Loucy (cell line): ENCODE measurements at regions not wholly inside any gene's neighbourhood (a gene's known extent, or its start where the extent isn't known, plus 50 kb on each side); places are given as distances from the start of the nearest gene placed in this dataset.

ENCODE experiments used
- EZH2phosphoT487 ChIP-seq: fragments of 200-600 bp; IDR thresholded peaks from 2 replicates; pipeline ENCODE4 v1.6.1; 2018; ENCODE audit warnings: antibody characterized with exemption, mild to moderate bottlenecking, moderate library complexity, borderline replicate concordance
- TF ChIP-seq, protein P1 (sequence below): fragments of 200-600 bp; sonication (generic); conservative IDR thresholded peaks from 2 replicates; pipeline ENCODE4 v1.5.1; 2014; ENCODE audit warnings: mild to moderate bottlenecking, antibody characterized with exemption, low read length

DNA sequence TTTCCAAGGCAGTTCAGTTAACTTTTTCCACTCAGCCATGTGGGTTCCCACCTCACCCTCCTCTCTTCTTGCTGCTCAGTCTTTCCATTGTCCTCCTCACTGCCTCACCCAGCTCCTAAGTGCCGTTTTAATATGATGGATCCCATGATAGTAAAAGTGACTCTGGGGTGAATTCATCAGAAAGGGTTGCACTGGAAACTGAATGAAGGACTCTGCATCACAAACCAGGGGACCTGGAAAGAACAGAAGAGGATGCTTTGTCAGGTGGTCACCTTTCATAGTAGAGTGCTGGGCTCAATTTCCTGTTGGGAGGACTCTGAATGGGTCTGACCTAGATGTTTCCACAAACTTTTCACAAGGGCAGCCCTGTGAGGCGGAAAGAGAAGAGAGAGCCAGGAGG is 67.8 kb upstream of the SLC8A3 start:
- TF ChIP-seq, protein P1, sequence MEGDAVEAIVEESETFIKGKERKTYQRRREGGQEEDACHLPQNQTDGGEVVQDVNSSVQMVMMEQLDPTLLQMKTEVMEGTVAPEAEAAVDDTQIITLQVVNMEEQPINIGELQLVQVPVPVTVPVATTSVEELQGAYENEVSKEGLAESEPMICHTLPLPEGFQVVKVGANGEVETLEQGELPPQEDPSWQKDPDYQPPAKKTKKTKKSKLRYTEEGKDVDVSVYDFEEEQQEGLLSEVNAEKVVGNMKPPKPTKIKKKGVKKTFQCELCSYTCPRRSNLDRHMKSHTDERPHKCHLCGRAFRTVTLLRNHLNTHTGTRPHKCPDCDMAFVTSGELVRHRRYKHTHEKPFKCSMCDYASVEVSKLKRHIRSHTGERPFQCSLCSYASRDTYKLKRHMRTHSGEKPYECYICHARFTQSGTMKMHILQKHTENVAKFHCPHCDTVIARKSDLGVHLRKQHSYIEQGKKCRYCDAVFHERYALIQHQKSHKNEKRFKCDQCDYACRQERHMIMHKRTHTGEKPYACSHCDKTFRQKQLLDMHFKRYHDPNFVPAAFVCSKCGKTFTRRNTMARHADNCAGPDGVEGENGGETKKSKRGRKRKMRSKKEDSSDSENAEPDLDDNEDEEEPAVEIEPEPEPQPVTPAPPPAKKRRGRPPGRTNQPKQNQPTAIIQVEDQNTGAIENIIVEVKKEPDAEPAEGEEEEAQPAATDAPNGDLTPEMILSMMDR = no peak
- no peak for TF ChIP-seq EZH2phosphoT487
